GM18511 (cell line): ENCODE measurements at regions not wholly inside any gene's neighbourhood (a gene's known extent, or its start where the extent isn't known, plus 50 kb on each side); places are given as distances from the start of the nearest gene placed in this dataset.

Experiments
- ATAC-seq: cut with Tn5 transposase; IDR thresholded peaks from one replicate; pipeline ENCODE4 v1.9.1; 2021; ENCODE audit warnings: mild to moderate bottlenecking, moderate library complexity; ENCODE audit not compliant: unreplicated experiment

DNA sequence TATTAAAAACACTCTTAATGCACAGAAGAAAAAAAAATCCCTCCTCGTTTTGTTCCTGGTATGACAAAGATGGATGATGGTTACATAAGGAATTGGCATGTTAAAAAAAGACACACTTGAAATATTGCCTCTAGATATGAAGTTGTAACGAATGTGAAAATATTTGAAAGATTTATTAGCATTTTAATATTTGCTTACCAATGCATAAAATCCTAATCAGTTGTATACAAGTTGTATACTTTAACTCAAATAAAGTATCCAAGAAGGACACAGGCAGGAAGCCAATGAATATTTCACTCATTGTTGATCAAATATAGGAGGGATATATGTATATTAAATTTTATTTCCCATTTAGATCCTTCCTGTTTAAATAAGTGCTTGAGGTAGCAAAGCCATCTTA lies 850.8 kb upstream of the RBFOX1 start:
- ATAC-seq = no peak

- no peak for ATAC-seq
These were observed 878.9 kb upstream of the RBFOX1 start for GRCh38 chr16:6453742-6454141.

GRCh38 chr16:6447021-6447790 lies 885.4 kb upstream of the RBFOX1 start:
- no peak for ATAC-seq

- ATAC-seq = no peak
These were observed 886.3 kb upstream of the RBFOX1 start for GRCh38 chr16:6446370-6446769.

- ATAC-seq = no peak
These were observed 893.5 kb upstream of the RBFOX1 start for GRCh38 chr16:6439129-6439528.

- ATAC-seq = no peak
These were observed 903.8 kb upstream of the RBFOX1 start for GRCh38 chr16:6428861-6429260.

DNA sequence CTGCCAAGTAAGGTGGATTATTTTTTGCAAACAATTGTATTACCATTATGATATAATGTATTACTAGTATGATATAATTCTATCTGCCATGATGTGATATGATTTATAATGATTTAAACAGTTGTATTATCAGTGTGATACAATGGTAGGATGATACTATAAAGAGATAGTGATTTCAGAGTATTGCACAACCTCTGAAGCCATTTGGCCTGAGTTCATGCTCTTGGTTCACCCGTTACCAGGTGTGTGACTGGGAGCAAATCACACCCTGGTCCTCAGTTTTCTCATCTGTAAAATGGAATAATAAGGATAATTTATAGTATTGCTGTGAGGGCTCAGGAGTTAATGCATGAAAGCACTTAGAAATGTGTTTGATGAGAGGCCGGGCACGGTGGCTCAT lies 905.0 kb upstream of the RBFOX1 start:
- ATAC-seq = no peak

DNA sequence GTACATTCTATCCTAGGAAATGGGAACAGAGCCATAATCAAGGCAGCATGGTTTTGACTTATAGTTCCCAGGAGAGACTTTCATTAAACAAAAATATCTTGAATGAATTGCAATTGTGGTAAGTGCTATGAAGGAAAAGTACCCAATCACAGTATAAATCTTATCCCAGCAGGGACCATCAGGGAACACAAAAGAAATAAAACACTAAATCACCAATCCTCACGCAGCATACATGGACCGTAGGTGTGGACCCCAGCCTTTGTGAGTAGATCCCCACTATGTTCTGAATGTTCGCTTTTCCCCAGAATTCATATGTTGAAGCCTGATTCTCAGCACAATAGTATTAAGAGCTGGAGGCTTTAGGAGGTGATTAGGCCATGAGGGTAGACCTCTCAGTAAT lies 925.0 kb upstream of the RBFOX1 start:
- ATAC-seq = no peak

DNA sequence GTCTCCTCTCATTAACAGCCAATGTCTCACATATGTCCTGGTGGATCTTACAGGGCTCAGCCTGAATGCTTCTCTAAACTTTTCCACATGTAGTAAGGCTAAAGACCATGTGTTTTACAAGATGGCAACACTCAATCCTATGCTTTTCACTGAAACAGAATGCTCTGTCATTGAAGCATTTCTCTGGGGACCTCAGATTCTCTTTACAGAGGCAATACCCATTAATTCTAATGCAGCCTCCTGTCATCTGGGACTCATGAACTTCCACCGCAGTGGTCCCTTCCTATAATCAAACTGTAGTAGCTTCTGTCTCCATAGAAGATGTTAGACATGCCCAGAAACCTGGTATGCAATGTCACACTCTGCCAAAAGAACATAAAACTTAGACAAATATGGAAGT lies 926.6 kb upstream of the RBFOX1 start:
- no peak for ATAC-seq

DNA sequence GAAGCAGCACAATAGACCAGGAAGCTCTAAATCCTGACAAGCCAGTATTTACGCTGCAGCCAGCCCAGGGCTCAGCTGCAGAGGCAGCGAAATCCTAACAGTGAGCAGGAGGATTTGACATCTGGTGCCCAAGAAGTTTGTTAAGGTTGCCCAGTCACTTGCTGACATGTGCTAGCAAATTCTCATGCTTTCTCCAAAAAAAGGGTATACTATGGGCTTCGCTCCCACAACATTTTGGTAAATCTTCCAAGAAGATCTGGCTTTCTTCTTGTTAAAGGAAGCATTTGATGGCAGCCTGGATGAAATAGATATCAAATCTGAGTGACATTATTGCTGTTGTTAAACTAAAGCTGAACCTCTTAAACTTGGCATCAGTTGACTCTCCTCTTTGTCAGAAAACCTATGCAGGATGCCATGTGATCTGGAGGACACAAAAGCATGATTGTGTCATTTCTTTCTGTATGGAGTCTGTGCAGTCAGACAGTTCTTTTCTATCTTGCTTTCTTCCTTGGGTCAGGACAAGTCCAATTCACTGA lies 949.7 kb upstream of the RBFOX1 start:
- ATAC-seq = no peak

- ATAC-seq = no peak
These were observed 950.7 kb upstream of the RBFOX1 start for GRCh38 chr16:6381896-6382295.

DNA sequence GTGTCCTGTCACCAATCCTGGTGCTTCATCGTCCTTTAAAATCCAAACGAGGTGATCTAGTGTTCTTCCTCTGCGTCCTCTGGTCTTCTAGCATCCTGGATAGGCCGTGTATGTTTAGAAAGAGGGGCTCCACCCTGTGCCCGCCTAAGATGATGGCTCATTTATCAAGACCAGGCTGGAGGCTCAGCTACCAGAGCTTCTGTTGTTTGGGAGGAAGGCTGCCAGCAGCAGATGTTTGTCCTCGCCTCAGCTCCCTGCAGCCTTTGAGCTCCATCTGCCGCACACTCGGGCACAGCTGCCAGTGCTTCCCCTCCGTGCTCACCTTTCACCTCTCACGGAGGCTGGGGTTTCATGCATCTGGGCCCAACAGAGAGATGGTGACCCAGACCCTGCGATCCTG lies 954.7 kb upstream of the RBFOX1 start:
- ATAC-seq = no peak

- no peak for ATAC-seq
These were observed 957.1 kb upstream of the RBFOX1 start for GRCh38 chr16:6375465-6376075.

- ATAC-seq = no peak
These were observed 957.8 kb upstream of the RBFOX1 start for GRCh38 chr16:6374821-6375220.

- no peak for ATAC-seq
These were observed 967.8 kb upstream of the RBFOX1 start for GRCh38 chr16:6364846-6365245.

DNA sequence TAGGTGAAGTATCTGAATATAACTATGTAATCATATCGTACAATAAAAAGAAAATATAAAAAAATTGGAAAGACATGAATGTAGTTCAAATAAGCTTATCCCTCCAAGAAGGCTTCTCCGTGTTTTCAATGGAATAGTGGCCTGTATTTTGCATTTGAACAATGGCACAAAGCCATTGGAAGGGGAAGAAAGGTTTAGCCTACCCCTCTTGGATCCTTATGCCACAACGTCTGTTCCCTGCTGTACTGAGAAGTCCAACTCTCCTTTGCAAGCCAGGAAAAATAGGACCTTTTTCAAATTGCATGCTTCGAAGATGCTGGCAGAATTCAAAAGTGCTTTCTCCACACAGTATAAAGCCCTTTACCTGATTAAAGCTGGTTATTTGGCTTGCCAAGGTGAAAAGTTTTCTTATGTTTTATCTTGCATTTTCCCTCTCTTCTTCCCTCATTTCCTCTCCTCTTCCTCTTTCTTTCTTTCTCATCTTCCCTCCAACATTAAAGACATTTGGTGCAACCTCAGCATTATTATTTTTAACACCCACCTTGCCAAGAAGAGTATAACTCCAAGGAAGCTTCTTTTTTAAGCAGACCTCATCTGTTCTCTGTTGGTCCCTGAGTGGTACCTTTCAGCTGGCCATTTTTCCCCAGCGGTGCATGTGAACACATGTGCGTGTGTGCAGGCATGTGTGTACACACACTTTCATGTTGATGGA lies 968.6 kb upstream of the RBFOX1 start:
- no peak for ATAC-seq

DNA sequence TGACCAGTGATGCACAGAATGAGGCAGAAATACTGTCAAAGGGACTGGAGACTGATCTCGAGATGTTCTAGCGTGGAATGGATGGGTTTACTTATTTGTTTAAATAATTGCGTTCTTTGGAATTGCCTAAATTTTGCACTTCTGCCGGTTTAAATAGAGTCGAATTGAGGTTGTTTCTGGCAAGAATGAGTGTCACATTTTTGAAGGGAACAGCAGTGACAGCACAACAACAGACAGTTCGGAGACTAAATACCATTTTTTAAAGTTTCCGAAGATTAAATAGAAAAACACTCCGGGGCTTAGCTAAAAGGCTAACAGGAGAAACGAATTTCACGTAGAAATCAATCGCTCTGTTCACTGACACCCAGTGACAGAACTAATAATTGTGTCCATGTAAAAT lies 969.2 kb upstream of the RBFOX1 start:
- ATAC-seq = no peak

DNA sequence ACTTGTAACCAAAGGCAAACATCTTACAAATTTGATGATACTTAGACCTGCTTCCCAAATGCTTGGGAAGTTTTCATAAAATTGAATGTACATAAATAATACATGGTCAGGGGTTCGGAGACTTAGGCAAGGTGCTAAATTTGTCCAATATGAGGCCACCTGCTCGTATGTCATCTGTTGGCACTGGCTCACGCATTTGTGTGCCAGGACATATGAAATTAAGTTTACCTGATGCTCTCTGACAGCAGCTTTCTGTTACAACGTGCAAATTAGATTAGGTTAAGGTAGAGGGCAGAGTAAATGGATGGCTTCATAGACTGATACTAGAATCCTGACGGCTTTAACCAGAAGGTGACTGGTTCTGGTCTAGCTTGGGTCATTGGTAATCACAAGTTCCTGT lies 970.3 kb upstream of the RBFOX1 start:
- no peak for ATAC-seq

DNA sequence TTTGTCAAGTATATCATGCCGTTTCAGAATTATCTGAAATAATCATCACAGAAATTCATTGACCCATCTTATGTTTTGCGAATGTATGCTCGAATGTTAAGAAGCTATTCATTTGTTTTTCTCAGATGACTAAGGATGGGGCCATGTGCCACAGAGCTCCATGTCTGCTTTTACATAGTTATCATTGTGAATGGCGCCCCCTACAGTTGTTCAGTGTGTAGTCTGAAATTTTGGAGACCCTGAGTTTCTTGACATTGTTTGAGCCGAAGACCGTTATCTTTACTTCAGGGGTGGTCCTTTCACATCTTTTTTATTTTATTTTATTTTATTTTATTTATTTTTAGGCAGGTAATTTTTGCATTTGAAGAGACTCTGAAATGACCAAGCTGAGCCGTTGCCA lies 972.0 kb upstream of the RBFOX1 start:
- no peak for ATAC-seq

GRCh38 chr16:6356911-6357310 lies 975.7 kb upstream of the RBFOX1 start:
- ATAC-seq = no peak

- no peak for ATAC-seq
These were observed 982.9 kb upstream of the RBFOX1 start for GRCh38 chr16:6349725-6350124.

DNA sequence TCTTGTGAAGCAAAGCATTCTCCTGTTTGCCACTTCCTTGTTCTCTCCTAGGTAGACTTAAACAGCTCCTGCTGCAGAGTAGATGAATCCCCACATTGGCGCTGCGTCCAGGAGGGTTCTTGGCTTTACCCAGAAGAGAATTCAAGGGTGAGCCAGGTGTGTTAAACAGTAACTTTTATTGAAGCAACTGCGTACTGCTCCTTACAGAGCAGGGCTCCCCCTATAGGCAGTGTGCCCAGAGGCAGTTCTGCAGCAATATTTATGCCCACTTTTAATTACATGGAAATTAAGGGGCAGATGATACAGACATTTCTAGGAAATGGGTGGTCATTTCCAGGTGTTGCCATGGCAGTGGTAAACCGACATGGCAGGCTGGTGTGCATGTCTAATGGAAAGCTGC lies 987.6 kb upstream of the RBFOX1 start:
- ATAC-seq = no peak
